PC-9 (cell line): ENCODE measurements at regions not wholly inside any gene's neighbourhood (a gene's known extent, or its start where the extent isn't known, plus 50 kb on each side); places are given as distances from the start of the nearest gene placed in this dataset.

Experiments used
- BruUV-seq: library from RNA; stranded (reverse); fragments of 400-500 nt; replicated peaks from 2 replicates; lab custom pipeline; 2021; lab: Mats Ljungman, UMichigan
- CTCF ChIA-PET: fragments of 300-600 bp; sonication (Branson Sonifier 250); formaldehyde crosslinking; loops from one replicate; lab custom pipeline; 2022; ENCODE audit warnings: antibody characterized with exemption; lab: Charles Lee
- POLR2A ChIA-PET: fragments of 300-600 bp; sonication (Branson Sonifier 250); formaldehyde crosslinking; loops from one replicate; lab custom pipeline; 2022; ENCODE audit warnings: antibody characterized with exemption; ENCODE audit not compliant: unreplicated experiment; lab: Charles Lee
- DNase-seq, 2 experiments: peaks; one replicate each; pipeline versions ENCODE4 v3.0.0 to v3.0.0-alpha.2; 2015 to 2022; ENCODE audit warnings: mixed read lengths in 1 of 2
- H2AFZ ChIP-seq: fragments of 200-600 bp; sonication (generic); 2 replicates; pipeline ENCODE4 v1.8.1; 2017; ENCODE audit warnings: antibody characterized with exemption
- H3F3A ChIP-seq: fragments of 200-600 bp; sonication (generic); 2 replicates; pipeline ENCODE4 v1.8.1; 2017; ENCODE audit warnings: antibody characterized with exemption, mild to moderate bottlenecking, low read depth; ENCODE audit not compliant: insufficient read depth
- H3K27ac ChIP-seq: fragments of 200-600 bp; sonication (generic); 2 replicates; pipeline ENCODE4 v1.6.1; 2016; ENCODE audit warnings: mixed run types
- H3K27me3 ChIP-seq: fragments of 200-600 bp; sonication (generic); 2 replicates; pipeline ENCODE4 v1.6.1; 2016; ENCODE audit warnings: low read depth, mixed run types; ENCODE audit not compliant: insufficient read depth
- H3K36me3 ChIP-seq: fragments of 200-600 bp; sonication (generic); 2 replicates; pipeline ENCODE4 v1.6.1; 2016; ENCODE audit warnings: low read depth, mixed run types
- H3K4me1 ChIP-seq: fragments of 200-600 bp; sonication (generic); replicated peaks from 2 replicates; pipeline ENCODE4 v1.6.1; 2016; ENCODE audit warnings: mixed run types; ENCODE audit not compliant: insufficient read depth
- H3K4me2 ChIP-seq: fragments of 200-600 bp; sonication (generic); 2 replicates; pipeline ENCODE4 v1.6.1; 2017; ENCODE audit warnings: mixed run types
- H3K4me3 ChIP-seq: fragments of 200-600 bp; sonication (generic); 2 replicates; pipeline ENCODE4 v1.6.1; 2016; ENCODE audit warnings: mixed run types
- H3K79me2 ChIP-seq: fragments of 200-600 bp; sonication (generic); 2 replicates; pipeline ENCODE4 v1.6.1; 2017; ENCODE audit warnings: low read depth, mixed run types
- H3K9me2 ChIP-seq: fragments of 200-600 bp; sonication (generic); 2 replicates; pipeline ENCODE4 v1.8.1; 2017; ENCODE audit warnings: mild to moderate bottlenecking; ENCODE audit not compliant: insufficient read depth
- H3K9me3 ChIP-seq: fragments of 200-600 bp; sonication (generic); 2 replicates; pipeline ENCODE4 v1.8.1; 2016; ENCODE audit warnings: low read depth; ENCODE audit not compliant: insufficient read depth
- H4K20me1 ChIP-seq: fragments of 200-600 bp; sonication (generic); 2 replicates; pipeline ENCODE4 v1.8.1; 2017; ENCODE audit not compliant: insufficient read depth
- CTCF ChIP-seq: fragments of 200-600 bp; sonication (generic); conservative IDR thresholded peaks from 2 replicates; pipeline ENCODE4 v1.6.1; 2017; ENCODE audit warnings: mixed run types, antibody characterized with exemption, mild to moderate bottlenecking, moderate library complexity
- EZH2 ChIP-seq: fragments of 200-600 bp; sonication (generic); IDR thresholded peaks from 2 replicates; pipeline ENCODE4 v1.8.0; 2017; ENCODE audit warnings: antibody characterized with exemption, low read depth
- intact Hi-C: fragments of 100-400 bp; cut with micrococcal nuclease; formaldehyde crosslinking; loops from one replicate; pipeline ENCODE4 v1.10.0; 2022; ENCODE audit not compliant: unreplicated experiment

- H3F3A ChIP-seq: no peaks in the 10 kb centered on the region
- H3K9me2 ChIP-seq: no peaks in the 10 kb centered on the region
- H2AFZ ChIP-seq: no peak overlapping the region
- no peak for TF ChIP-seq EZH2
- TF ChIP-seq CTCF: no peak
- no peak overlapping the region for H3K4me3 ChIP-seq
- no peak overlapping the region for H3K4me2 ChIP-seq
- BruUV-seq: no TSS peak
- H3K9me3 ChIP-seq: no peaks in the 10 kb centered on the region
- no peaks in the 10 kb centered on the region for H3K36me3 ChIP-seq
- H3K4me1 ChIP-seq: 0 out of 2 replicates have a peak, but pooled peaks cover 7% of the 10 kb centered on the region
- POLR2A ChIA-PET: no interaction called here
- no peaks in the 10 kb centered on the region for H4K20me1 ChIP-seq
- intact Hi-C loops: no loop called here
- CTCF ChIA-PET: no interaction called here
- H3K27me3 ChIP-seq: no peaks in the 10 kb centered on the region
- H3K27ac ChIP-seq: no peak overlapping the region
- peak in 1 of 2 experiments; percentile 50 for DNase-seq
- no peaks in the 10 kb centered on the region for H3K79me2 ChIP-seq
Observed at GRCh38 chr12:115443351-115443938, 759.5 kb upstream of the TBX3 start.

DNA sequence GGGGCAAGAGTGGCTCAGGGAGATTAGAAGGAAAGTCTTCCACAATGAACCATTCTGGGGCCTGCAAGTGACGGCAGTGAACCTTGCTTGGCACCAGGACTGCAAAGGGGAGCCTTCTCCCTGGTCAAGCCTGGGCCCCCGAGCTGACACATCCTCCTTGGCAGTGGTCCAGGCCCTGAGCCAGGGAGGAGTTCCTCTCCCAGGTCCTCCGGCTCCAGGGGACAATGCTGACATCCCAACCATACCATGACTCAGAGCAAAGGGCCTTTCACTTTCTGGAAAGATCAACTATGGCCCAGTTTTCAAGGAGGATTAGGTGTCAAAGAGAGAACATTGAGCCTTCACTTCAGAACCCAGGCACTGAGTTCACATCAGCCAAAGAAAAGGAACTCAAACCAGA lies 756.5 kb upstream of the TBX3 start:
- Histone ChIP-seq H4K20me1 (no peaks in the 10 kb centered on the region), H3K36me3 (no peaks in the 10 kb centered on the region), H3K4me1 (0 out of 2 replicates have a peak, but pooled peaks cover 7% of the 10 kb centered on the region), H3K9me3 (no peaks in the 10 kb centered on the region), H3K4me3 (no peak overlapping the region), H3K27ac (no peak overlapping the region), H3K9me2 (no peaks in the 10 kb centered on the region), H3F3A (no peaks in the 10 kb centered on the region), H3K27me3 (no peaks in the 10 kb centered on the region), H3K79me2 (no peaks in the 10 kb centered on the region), H2AFZ (no peak overlapping the region), H3K4me2 (no peak overlapping the region)
- ChIA-PET POLR2A (no interaction called here), CTCF (no interaction called here)
- intact Hi-C loops: no loop called here
- TF ChIP-seq CTCF (no peak), EZH2 (no peak)
- BruUV-seq: no TSS peak
- DNase-seq: no peak

GRCh38 chr12:115439008-115439601 lies 755.1 kb upstream of the TBX3 start:
- TF ChIP-seq EZH2: no peak
- TF ChIP-seq CTCF: no peak
- H3F3A ChIP-seq: no peaks in the 10 kb centered on the region
- no peaks in the 10 kb centered on the region for H3K36me3 ChIP-seq
- BruUV-seq: no TSS peak
- H3K9me2 ChIP-seq: no peaks in the 10 kb centered on the region
- no peak overlapping the region for H3K27ac ChIP-seq
- DNase-seq: no peak
- no peak overlapping the region for H3K4me2 ChIP-seq
- no peaks in the 10 kb centered on the region for H3K27me3 ChIP-seq
- H3K9me3 ChIP-seq: no peaks in the 10 kb centered on the region
- H3K4me3 ChIP-seq: no peak overlapping the region
- intact Hi-C loops: no loop called here
- no peaks in the 10 kb centered on the region for H3K79me2 ChIP-seq
- CTCF ChIA-PET: no interaction called here
- H4K20me1 ChIP-seq: no peaks in the 10 kb centered on the region
- 0 out of 2 replicates have a peak, but pooled peaks cover 7% of the 10 kb centered on the region for H3K4me1 ChIP-seq
- no peak overlapping the region for H2AFZ ChIP-seq
- POLR2A ChIA-PET: no interaction called here
